HPDE6-E6E7 (cell line): ENCODE measurements at regions not wholly inside any gene's neighbourhood (a gene's known extent, or its start where the extent isn't known, plus 50 kb on each side); places are given as distances from the start of the nearest gene placed in this dataset.

Experiments used
- DNase-seq: peaks from one replicate; pipeline ENCODE4 v3.0.0; 2011; ENCODE audit warnings: missing footprints; ENCODE audit errors: extremely low spot score

DNA sequence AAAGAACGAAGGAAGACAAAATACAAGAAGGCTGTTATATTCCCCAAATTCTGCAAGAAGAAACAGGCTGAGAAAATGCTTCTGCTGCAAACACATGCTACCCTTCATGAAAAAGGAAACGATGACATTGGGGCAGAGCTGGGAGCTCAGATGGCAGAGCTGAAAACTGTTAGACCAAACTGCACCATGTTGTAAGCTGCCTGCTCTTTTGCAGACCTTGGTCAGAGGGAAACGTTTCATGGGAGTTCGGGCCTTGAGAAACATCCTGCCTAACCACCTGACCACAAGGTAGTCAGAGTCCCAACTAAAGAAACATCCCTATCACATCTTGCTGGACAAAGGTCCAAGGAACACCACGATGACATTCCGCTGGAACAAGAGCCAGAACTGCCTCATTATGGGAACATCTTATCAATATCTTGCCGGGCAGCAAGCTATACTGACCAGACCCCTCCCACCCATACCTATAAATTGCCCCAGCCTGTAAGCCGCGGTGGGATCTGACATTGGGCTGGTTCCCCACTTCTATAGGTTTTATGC is 110.7 kb upstream of the CTSC start:
- DNase-seq, result no peak

DNA sequence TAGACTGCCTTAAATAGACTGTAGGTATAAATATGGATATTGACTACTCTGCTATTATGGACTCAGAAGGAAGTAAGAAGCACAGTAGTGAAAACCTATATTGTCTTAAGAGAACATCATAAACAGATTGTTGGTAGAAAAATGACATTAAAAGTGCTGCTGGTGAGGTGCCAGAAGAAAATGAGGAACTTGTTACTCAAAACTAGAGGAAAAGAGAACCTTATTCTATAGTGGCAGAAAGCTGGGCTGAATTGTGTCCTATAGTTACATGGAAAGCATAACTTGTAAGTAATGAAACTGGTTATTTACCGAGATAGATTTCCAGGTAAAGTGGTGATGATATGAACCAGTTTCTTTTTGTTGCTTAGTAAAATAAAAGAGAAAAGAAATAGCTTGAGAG is 109.7 kb upstream of the CTSC start:
- DNase-seq, result no peak

DNA sequence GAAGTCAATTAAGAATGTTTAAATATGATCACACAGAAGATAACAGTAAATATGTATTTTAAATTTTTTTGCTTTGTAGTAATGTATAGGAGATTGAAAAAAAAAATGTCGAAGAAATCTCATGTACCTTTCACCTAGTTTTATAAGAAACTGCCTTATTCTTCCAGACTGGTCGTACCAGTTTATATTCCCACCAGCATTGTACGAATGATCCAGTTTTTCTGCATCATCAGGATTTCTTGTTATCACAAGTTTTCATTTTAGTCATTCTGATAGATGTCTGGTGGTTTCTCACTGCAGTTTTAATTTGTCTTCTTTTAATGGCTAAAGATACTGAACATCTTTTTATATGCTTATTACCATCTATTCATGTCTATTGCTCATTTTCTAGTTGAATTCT is 101.8 kb upstream of the CTSC start:
- DNase-seq, result no peak

DNA sequence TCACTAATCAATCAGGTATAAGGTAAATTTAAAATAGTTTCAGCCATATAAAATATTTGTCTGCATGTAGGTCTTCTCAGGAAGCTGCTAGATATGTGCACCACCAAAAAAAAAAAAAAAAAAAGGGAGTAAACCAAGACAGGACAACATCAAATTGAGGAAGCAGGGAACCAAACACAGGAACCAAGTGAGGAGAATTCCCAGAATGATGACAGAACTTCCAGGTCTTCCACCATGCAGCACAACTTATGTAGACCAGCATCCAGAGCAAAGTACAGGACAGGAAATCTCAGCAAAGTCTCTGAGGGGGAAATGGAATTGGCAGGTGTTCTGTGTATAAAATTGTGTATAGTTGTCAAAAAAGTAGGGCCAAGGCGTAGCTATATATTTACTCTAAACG is 101.2 kb upstream of the CTSC start:
- DNase-seq, result no peak

DNA sequence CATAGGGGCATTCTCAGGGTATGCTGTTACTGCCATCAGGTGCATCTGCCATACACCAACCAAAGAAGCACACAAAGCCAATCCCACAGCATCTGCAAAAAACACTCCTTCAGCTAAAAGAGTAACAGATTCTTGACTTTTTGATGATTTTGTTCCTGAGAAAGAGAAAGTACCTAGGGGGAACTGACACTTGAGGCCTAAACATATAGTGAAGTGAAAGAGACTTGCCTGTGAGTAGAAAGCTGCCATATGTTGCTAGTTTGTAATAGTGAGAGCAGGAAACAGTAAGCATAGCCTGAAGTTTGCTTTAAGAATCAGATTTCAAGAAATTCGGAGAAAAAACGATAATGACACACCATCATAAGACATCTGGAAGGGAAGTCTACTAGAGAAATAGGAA is 97.9 kb upstream of the CTSC start:
- DNase-seq, result no peak

DNA sequence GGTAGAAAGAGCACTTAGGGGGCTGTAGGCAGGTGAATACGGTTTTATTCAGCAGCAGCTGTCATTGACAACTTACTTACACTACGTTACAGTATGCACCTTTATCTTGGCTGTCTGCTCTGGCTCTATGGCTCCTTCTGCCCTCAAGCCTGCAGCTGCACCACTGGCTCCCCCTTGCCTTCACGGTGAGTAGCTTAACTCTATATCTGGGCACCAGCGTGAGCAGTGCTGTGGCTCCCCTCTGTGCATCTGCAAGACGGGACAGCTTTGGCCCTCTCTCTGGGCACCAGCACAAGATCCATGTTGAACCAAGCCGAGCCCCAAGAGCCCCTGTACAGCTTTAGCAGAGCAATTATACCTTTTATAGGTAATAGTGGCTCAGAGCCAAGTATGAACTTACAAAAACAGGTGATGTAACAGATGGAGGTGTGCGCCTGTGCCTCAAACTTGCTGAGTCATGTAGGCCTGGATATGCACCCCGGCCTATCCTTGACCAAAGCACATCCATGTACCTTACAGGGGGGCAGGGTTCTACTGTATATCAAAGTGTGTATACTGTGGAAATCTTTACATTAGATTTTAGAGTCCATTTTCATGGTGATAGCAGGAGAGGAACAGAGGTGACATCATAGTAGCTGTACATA is 96.9 kb upstream of the CTSC start:
- DNase-seq, result no peak

DNA sequence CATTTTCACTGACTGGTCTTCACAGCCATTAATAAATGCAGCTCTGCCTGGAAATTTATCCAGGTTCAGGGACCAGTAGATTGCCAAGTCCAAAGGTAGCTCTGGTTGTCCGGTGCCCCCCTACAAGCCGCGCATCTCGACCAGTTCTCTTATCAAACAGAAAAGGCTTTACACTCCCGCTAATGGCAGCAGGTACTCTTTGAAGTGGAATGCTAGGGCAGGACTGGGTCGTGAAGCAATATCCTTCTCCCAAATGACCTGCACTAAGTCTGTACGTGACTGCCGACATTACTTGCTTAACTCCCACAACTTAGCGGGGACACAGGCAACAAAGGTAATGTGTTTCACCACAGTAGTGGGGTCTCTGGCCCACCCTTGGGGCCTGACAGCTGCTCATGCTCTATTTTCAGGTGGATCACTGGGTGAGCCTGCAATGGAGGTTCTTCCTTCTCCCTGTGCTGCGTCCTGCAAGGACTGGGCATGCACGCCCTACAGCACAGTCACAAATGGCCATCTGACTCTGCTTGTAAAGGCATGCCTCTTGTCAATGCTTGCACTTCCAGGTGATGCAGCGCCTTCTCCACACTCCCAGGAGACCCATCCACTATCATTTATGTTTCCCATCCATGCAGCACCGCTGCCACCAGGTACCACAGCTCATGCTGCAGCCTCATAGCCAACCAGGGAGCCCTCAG is 96.1 kb upstream of the CTSC start:
- DNase-seq, result no peak

DNA sequence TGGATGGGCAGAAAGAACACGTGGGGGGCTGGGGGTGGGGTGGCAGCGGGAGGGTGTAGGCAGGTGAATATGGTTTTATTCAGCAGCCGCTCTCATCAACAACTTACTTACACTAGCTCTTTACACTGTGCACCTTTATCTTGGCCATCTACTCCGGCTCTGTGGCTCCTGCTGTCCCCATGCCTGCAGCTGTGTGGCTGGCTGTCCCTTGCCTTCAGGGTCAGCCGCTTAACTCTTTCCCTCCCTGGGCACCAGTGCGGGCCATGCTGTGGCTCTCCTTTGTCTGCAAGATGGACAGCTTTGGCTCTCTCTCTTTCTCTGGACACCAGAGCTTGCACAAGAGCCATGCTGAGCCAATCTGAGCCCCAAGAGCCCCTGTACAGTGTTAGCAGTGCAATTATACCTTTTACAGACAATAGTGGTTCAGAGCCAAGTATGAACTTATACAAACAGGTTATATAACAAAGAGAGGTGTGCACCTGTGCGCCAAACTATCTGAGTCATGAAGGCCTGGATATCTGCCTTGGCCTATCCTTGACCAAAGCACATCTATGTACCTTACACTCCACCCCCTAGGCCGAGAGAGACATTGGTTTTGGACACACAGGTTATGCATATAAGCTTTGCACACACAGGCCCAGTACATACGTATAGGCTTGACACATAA is 94.3 kb upstream of the CTSC start:
- DNase-seq, result no peak

DNA sequence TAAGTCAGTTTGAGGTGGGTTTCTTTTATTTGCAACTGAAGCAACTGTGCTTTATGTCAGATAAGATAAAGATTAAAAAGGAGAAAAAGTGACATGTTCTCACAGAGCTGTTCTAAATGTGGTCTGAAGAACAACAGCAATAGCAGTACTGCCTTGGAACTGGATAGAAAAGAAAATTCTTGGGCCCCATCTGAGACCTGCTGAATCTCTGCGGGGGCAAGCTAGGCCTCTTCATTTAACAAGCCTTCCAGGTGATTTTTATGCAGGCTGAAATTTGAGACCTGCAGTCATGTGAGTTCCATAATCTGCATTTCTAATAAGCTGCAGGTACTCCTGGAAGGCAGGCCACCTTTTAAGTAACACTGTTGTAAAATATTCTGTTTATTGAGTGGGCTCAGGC is 91.4 kb upstream of the CTSC start:
- no peak for DNase-seq

DNA sequence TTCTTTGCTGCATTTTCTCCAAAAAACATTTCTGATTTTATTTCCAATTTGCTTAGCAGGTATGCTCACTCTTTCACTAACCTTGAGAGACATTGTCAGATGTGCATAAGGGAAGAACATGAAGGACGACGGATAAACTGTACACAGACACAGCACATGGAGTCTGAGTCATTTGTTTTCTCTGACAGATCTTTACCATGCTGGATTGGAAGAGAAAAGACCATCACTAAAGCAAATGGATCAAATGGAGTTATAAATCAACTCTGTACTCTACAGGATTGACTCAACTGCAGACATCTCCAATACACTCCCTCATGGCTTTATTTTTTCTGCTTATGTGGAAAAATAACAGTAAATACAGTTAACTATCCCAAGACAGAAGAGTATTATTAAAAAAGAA is 90.2 kb upstream of the CTSC start:
- DNase-seq, result no peak

DNA sequence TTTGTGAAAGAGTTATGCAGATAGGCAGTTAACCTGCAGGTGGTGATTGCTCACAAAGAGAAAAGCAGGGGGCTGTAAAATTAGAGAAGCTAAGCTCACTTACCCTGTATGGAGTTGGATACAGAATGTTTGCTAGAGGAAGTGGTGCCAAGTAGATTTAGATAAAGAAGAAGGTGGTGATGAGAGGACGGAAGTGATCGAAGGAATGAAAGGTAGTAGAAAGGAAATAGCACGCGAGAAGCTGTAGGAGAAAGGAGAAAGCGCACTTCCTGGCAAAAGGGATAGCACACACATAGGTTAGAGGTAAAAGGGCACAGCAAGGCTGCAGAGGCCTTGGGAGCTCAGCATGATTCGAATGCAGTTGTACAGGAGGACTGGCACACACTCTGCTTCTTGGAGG is 87.3 kb upstream of the CTSC start:
- DNase-seq, result no peak

DNA sequence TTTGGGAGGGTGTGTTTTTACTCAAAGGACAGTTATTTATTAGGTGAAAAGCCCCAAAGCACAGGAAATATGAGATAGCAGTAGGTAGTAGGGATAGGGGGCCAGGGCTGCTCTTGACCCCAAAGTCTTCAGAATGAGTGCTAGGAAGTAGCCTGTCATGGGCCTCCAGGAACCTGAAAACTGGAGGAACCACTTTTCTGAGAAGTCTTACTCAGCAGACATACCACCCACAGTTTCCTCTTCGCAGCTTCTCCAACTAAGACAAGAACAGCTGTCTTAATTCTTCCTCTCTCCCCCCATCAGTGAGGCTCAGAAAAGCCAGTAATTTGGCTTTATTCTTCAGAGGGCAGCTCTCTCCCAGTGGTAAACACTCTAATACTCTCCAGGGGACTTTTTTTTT is 84.0 kb upstream of the CTSC start:
- peak; percentile 60 for DNase-seq

DNA sequence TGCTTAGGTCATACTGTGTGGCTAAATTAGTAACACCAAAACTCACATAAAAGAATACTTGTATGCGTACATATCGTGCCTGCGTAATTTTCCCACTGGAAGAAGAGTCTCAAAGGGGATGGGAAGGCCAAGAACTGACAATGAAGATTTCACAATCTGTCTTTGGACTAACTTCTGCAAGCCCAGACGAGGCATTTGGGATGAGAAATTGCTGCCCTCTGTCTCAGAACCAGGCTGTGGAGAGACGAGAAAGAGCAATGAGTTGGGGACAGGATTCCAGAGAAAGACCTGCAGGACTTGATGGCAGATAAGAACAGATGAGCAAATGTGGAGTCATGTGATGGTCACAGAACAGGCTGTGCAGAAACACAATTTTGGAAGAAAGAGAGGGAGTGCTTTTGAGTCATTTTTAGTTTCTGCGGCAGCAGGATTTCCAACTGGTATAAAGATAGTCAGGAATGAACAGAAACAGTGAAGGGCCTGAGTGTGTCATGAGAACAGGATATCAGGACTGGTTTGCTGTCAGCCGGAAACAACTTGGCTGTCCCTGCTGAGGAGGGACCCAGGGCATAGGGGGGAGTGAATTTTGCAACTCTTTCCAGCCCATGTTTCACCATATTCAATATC is 82.7 kb upstream of the CTSC start:
- DNase-seq, result peak; percentile 49

DNA sequence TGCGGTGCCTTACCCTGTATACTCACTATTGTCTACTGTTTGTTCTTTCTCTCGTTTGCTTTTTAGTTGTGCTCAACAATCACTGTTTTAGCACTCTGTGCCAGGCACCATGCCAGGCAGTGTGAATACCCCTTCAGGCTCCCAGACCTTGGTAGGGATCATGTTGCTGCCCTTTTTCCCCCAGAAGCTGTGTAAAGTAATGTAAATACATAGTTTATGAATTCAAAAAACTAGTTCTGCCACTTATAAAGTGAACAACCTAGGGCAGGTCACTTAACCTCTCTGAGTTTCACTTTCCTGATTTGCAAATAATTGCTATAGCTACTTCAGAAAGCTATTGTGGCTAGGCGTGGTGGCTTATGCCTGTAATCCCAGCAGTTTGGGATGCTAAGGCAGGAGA is 81.0 kb upstream of the CTSC start:
- DNase-seq, result no peak

DNA sequence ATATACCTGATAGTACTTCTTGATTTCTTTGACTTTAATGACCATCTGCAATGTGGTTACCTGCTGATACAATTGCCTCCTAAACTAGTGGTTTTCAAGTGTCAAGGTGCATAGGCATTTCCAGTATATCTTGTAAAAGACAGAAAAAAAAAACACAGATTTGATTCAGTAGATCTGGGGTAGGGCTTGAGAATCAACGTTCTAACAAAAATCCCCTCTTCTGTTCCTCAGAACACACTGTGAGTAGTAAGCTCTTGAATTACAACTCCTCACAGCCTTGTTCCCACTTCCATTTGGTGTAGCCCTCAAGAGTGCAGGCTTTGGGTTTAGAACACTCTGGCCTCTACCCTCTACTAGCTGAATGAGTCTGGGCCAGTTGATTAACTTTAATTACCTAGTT is 78.0 kb upstream of the CTSC start:
- no peak for DNase-seq

DNA sequence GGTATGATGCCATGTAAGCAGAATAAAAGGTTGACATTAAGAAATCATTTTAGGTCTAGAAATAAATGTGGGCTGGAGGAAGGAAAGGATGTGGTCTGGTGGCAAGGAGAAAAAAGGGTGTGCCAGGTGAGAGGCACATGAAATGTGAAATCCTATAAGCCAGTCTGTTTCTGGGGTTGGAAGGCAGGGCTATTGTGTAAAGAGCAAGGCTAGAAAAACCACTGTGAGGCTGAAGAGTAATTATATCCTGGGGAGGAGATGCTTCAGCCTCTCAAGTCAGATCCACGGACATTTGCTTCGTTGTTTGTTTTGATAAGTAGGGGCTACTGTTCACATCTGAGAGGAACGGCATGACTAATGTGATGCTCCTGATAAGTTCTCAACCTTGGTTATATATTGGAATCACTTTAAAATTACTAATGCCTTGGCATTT is 77.5 kb upstream of the CTSC start:
- DNase-seq, result no peak

DNA sequence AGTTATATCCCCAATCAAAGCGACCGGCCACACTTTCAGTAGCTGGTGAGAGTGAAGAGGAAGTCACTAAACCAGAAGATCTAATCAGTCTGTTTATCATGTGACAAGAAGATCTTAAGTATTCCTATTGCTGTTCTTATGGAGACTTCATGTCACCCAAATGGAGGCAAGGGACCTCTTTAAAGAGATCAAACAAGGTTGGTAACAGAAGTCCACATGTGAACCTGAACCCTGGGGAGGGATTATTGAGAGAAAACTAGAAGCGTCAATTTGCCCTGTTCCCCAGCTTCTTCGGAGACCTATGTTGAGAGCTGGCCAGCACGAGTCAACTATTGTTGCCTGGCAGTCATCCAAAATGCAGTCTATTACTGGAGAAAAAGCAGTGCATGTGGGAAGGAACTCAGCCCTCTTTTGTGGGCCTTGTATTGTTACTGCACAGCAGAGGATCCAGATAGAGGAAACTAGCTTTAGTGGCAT is 76.9 kb upstream of the CTSC start:
- no peak for DNase-seq

DNA sequence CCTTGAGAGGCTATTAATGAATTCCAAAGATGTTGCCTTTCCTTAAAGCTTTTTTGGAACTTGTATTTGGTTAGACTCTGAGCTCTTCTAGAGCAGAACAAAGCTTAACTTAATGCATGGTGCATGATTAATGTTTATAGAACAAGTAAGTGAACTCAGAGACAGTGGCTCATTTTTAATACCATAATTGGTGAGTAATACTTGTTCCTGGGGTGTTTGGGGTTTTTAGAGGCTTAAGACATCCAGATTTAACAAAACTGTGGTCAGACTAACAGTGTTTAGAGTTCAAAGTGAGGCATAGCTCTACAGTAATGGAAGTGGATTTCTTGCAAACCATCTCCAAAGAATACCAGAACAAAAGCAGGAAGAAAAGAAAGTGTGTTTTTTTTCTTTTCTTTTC is 73.7 kb upstream of the CTSC start:
- DNase-seq, result no peak

DNA sequence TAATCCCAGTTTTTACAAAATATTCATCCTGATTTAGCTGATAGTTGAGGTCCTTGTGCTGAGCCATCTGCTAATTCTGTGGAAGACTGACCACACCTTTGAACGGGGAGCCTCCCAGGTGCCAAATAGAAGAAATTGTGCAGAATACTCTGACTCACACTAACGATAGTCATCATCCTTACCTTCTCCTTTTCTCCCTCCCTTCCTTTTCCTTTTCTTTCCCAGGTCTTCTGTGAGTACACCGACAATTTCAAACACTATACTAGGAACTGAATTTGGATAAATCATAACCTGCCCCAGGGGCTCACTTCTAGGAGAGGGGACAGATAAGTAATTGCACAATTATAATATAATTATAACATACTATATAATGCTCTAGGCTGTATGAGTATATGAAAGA is 73.1 kb upstream of the CTSC start:
- DNase-seq, result peak; percentile 66

DNA sequence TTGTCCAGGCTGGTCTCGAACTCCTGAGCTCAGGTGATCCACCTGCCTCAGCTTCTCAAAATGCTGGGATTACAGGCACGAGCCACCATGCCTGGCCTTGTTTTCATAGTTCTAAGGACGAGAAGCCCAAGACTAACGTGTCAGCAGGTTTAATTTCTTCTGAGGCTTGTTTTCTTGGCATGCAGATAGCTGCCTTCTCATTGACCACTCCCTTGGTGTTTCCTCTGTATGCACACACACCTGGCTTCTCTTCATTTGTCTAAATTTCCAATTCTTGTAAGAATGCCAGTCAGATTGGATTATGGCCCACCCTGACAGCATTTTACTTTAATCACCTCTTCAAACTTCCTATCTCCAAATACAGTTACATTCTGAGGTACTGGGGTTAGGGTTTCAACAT is 72.5 kb upstream of the CTSC start:
- DNase-seq, result no peak

DNA sequence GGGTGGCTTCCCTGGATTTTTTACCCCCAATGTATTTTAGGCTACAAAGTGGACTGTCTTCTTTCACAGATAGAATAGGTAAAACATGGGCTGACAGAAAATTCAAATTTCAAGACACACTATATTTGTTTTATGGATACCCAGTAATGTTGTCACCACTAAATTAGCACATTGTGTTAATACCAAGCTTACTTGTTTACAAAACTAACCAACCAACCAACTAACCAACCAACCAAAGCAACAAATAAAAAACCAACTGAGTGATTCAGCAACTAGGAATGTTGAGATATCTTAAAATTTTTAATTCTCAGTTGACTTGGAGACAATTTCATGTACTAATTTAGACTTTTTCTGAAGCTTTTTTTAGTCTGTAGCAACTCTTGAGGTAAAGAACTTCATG is 69.3 kb upstream of the CTSC start:
- no peak for DNase-seq

DNA sequence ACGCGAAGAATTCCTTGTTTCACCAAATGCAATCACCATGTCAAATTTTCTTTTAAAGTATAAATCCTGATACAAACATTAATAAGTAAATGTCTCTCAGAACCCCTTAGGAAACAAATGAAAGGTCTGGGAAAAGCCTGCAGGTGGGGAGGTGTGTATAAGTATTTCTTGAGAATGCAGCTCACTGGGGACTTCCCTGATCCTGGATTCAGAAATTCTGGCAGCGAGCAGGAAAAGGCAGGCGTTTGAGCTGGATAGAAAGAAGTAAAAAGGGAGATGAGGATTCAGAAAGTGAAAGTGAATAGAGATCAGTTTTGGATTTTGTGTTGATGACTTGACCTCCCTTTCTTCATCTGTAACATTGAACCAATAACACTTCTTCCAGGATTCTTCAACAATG is 68.3 kb upstream of the CTSC start:
- DNase-seq, result no peak
